A673 (cell line): ENCODE measurements at regions not wholly inside any gene's neighbourhood (a gene's known extent, or its start where the extent isn't known, plus 50 kb on each side); places are given as distances from the start of the nearest gene placed in this dataset.

ENCODE experiments used
- BruUV-seq: library from RNA; stranded (reverse); fragments of 400-500 nt; replicated peaks from 2 replicates; lab custom pipeline; 2021; lab: Mats Ljungman, UMichigan
- CTCF ChIA-PET: fragments of 300-600 bp; sonication (Branson Sonifier 250); formaldehyde crosslinking; loops from one replicate; lab custom pipeline; 2022; ENCODE audit warnings: antibody characterized with exemption; lab: Charles Lee
- POLR2A ChIA-PET: fragments of 300-600 bp; sonication (Branson Sonifier 250); formaldehyde crosslinking; loops from one replicate; lab custom pipeline; 2022; ENCODE audit warnings: antibody characterized with exemption; ENCODE audit not compliant: low non-redundant PET; lab: Charles Lee
- DNase-seq: peaks from one replicate; pipeline ENCODE4 v3.0.0-alpha.2; 2015; ENCODE audit warnings: low spot score
- H3K27ac ChIP-seq: fragments of 200-600 bp; sonication (generic); 2 replicates; pipeline ENCODE4 v1.5.1; 2016; ENCODE audit warnings: mixed run types, low read depth, mild to moderate bottlenecking, mixed read lengths, antibody characterized with exemption, low read length; ENCODE audit not compliant: poor library complexity, severe bottlenecking
- H3K27me3 ChIP-seq: fragments of 200-600 bp; sonication (generic); replicated peaks from 2 replicates; pipeline ENCODE4 v1.6.1; 2017; ENCODE audit warnings: mixed run types, low read depth, mild to moderate bottlenecking, mixed read lengths, antibody characterized with exemption, low read length; ENCODE audit not compliant: insufficient read depth, poor library complexity
- H3K36me3 ChIP-seq: fragments of 200-600 bp; sonication (generic); 2 replicates; pipeline ENCODE4 v1.6.1; 2016; ENCODE audit warnings: mixed run types, mild to moderate bottlenecking, mixed read lengths, antibody characterized with exemption, low read length; ENCODE audit not compliant: insufficient read depth, poor library complexity, severe bottlenecking
- H3K4me1 ChIP-seq: fragments of 200-600 bp; sonication (generic); 2 replicates; pipeline ENCODE4 v1.6.1; 2017; ENCODE audit warnings: mixed run types, mild to moderate bottlenecking, mixed read lengths, antibody characterized with exemption, low read length; ENCODE audit not compliant: insufficient read depth, poor library complexity, severe bottlenecking
- H3K4me3 ChIP-seq: fragments of 200-600 bp; sonication (generic); 2 replicates; pipeline ENCODE4 v1.5.1; 2016; ENCODE audit warnings: low read depth, mixed run types, mild to moderate bottlenecking, mixed read lengths, low read length; ENCODE audit not compliant: poor library complexity, severe bottlenecking
- H3K9me3 ChIP-seq: fragments of 200-600 bp; sonication (generic); 2 replicates; pipeline ENCODE4 v1.6.1; 2016; ENCODE audit warnings: mixed run types, low read depth, mild to moderate bottlenecking, mixed read lengths, antibody characterized with exemption, low read length; ENCODE audit not compliant: poor library complexity, severe bottlenecking
- CTCF ChIP-seq: fragments of 300-800, 200-600 bp; sonication (generic); conservative IDR thresholded peaks from 2 replicates; pipeline ENCODE4 v1.5.1; 2017; ENCODE audit warnings: low read depth, mild to moderate bottlenecking, antibody characterized with exemption, low read length, moderate library complexity, mixed read lengths
- EZH2 ChIP-seq: fragments of 200-600 bp; sonication (generic); IDR thresholded peaks from 2 replicates; pipeline ENCODE4 v1.6.1; 2017; ENCODE audit warnings: borderline replicate concordance, low read depth, mild to moderate bottlenecking, mixed read lengths, antibody characterized with exemption, low read length; ENCODE audit not compliant: poor library complexity, severe bottlenecking
- intact Hi-C: fragments of 100-400 bp; cut with micrococcal nuclease; formaldehyde crosslinking; loops from one replicate; pipeline ENCODE4 v1.10.0; 2022; ENCODE audit not compliant: unreplicated experiment

- DNase-seq: no peak
- Histone ChIP-seq H3K27ac (no peak overlapping the region), H3K9me3 (peaks cover 2% of the 10 kb centered on the region), H3K36me3 (no peaks in the 10 kb centered on the region), H3K4me3 (no peak overlapping the region), H3K4me1 (no peaks in the 10 kb centered on the region), H3K27me3 (no peaks in the 10 kb centered on the region)
- CTCF ChIA-PET: no interaction called here
- TF ChIP-seq CTCF: no peak
- no peak for TF ChIP-seq EZH2
- POLR2A ChIA-PET: no interaction called here
- no TSS peak for BruUV-seq
- intact Hi-C loops: no loop called here
Observed at GRCh38 chr12:38389614-38390013, 73.0 kb downstream of the ALG10B start.

GRCh38 chr12:38391007-38391406 is 74.4 kb downstream of the ALG10B start:
- POLR2A ChIA-PET: no interaction called here

GRCh38 chr12:38392554-38393144 is 76.1 kb downstream of the ALG10B start:
- H3K4me1 ChIP-seq: no peaks in the 10 kb centered on the region
- no peaks in the 10 kb centered on the region for H3K27me3 ChIP-seq
- intact Hi-C loops: no loop called here
- no peak overlapping the region for H3K27ac ChIP-seq
- no TSS peak for BruUV-seq
- no peak for DNase-seq
- ChIA-PET CTCF (no interaction called here), POLR2A (no interaction called here)
- H3K36me3 ChIP-seq: no peaks in the 10 kb centered on the region
- TF ChIP-seq EZH2 (no peak), CTCF (no peak)
- H3K9me3 ChIP-seq: peaks cover 2% of the 10 kb centered on the region
- H3K4me3 ChIP-seq: no peak overlapping the region

More at GRCh38 chr12:38391007-38391406, 74.4 kb downstream of the ALG10B start:
- CTCF ChIA-PET: no interaction called here
- Histone ChIP-seq H3K36me3 (no peaks in the 10 kb centered on the region), H3K27me3 (no peaks in the 10 kb centered on the region), H3K4me3 (no peak overlapping the region), H3K27ac (no peak overlapping the region), H3K4me1 (no peaks in the 10 kb centered on the region), H3K9me3 (peaks cover 2% of the 10 kb centered on the region)
- intact Hi-C loops: no loop called here
- no TSS peak for BruUV-seq
- no peak for TF ChIP-seq EZH2
- TF ChIP-seq CTCF: no peak
- no peak for DNase-seq
